ENCODE measurements at regions not wholly inside any gene's neighbourhood (a gene's known extent, or its start where the extent isn't known, plus 50 kb on each side); places are given as distances from the start of the nearest gene placed in this dataset.

GRCh38 chr1:60880202-60880601, 202.2 kb upstream of the NFIA start:
- Histone ChIP-seq H2AK5ac (ENCODE audit: insufficient read length, low read length) (no peak overlapping the region), H3K27ac (ENCODE audit: insufficient read length, low read depth, low read length) (no peak overlapping the region), H4K91ac (ENCODE audit: insufficient read length, low read depth, low read length) (no peak overlapping the region), H4K5ac (ENCODE audit: insufficient read length, low read depth, low read length) (no peak overlapping the region), H2BK120ac (ENCODE audit: low read depth, low read length, poor library complexity, severe bottlenecking) (no peak overlapping the region), H3K18ac (ENCODE audit: insufficient read length, low read depth, low read length) (no peak overlapping the region), H3K4ac (ENCODE audit: low read depth, low read length) (no peak overlapping the region), H3K79me1 (ENCODE audit: insufficient read depth, low read depth, low read length, poor library complexity, severe bottlenecking) (no peaks in the 10 kb centered on the region), H3K79me2 (ENCODE audit: insufficient read depth, low read length) (no peaks in the 10 kb centered on the region), H2BK12ac (ENCODE audit: insufficient read length, low read depth, low read length) (no peak overlapping the region), H2BK15ac (ENCODE audit: low read depth, low read length) (no peak overlapping the region), H2AFZ (ENCODE audit: low read length) (no peak overlapping the region), H3K23me2 (ENCODE audit: insufficient read length, low read depth, low read length, poor library complexity, severe bottlenecking) (no peaks in the 10 kb centered on the region), H3K23ac (ENCODE audit: insufficient read length, low read depth, low read length) (no peak overlapping the region), H3K4me2 (ENCODE audit: insufficient read depth, insufficient read length, low read length) (no peak overlapping the region), H3K56ac (ENCODE audit: insufficient read length, low read depth, low read length) (no peak overlapping the region), H3K9me3 (ENCODE audit: control insufficient read depth, low read depth, low read length) (no peaks in the 10 kb centered on the region), H2BK20ac (ENCODE audit: low read depth, low read length, poor library complexity, severe bottlenecking) (no peak overlapping the region), H4K8ac (replicated peaks; ENCODE audit: insufficient read length, low read depth, low read length) (no peak overlapping the region), H4K20me1 (ENCODE audit: control insufficient read depth, insufficient read depth, insufficient read length) (no peaks in the 10 kb centered on the region), H3K9ac (ENCODE audit: extremely low read depth, insufficient read length, low read length) (no peak overlapping the region), H3T11ph (ENCODE audit: low read length) (no peak overlapping the region), H3K14ac (ENCODE audit: insufficient read depth, low read length) (no peak overlapping the region), H3K4me1 (ENCODE audit: insufficient read depth, low read length) (no peaks in the 10 kb centered on the region), H3K27me3 (ENCODE audit: insufficient read depth, low read length) (no peaks in the 10 kb centered on the region), H2BK5ac (ENCODE audit: insufficient read length, low read length) (no peak overlapping the region)
- no peak overlapping the region for H3K4me3 Mint-ChIP-seq
- H3K27me3 Mint-ChIP-seq (ENCODE audit: low read depth) = no peaks in the 10 kb centered on the region
- 0 out of 4 replicates have a peak, but pooled peaks cover 0 to 3% of the 10 kb centered on the region in 2 experiments for H3K4me1 Mint-ChIP-seq
- no peaks in the 10 kb centered on the region; a peak in 1 of 7 replicates for H3K36me3 Mint-ChIP-seq (ENCODE audit: insufficient read depth in 1 of 3, low read depth in 3 of 3)
- H3K27ac Mint-ChIP-seq = no peak overlapping the region
- WGBS (ENCODE audit: extremely low coverage, insufficient read length, low lambda C conversion rate) = no CpG with 5 or more reads among the region's 2 CpGs
- TF ChIP-seq, protein P1, sequence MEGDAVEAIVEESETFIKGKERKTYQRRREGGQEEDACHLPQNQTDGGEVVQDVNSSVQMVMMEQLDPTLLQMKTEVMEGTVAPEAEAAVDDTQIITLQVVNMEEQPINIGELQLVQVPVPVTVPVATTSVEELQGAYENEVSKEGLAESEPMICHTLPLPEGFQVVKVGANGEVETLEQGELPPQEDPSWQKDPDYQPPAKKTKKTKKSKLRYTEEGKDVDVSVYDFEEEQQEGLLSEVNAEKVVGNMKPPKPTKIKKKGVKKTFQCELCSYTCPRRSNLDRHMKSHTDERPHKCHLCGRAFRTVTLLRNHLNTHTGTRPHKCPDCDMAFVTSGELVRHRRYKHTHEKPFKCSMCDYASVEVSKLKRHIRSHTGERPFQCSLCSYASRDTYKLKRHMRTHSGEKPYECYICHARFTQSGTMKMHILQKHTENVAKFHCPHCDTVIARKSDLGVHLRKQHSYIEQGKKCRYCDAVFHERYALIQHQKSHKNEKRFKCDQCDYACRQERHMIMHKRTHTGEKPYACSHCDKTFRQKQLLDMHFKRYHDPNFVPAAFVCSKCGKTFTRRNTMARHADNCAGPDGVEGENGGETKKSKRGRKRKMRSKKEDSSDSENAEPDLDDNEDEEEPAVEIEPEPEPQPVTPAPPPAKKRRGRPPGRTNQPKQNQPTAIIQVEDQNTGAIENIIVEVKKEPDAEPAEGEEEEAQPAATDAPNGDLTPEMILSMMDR (conservative IDR thresholded peaks at IDR 0.05) = no peak
- no peak for DNase-seq
- H3K9me3 Mint-ChIP-seq = no peaks in the 10 kb centered on the region
